ENCODE measurements at regions not wholly inside any gene's neighbourhood (a gene's known extent, or its start where the extent isn't known, plus 50 kb on each side); places are given as distances from the start of the nearest gene placed in this dataset.

- no peak for DNase-seq
Measured at GRCh38 chr18:56545464-56545863, 92.9 kb downstream of the TXNL1 start.

GRCh38 chr18:56542476-56542875 is 95.9 kb downstream of the TXNL1 start:
- no peak for DNase-seq

DNA sequence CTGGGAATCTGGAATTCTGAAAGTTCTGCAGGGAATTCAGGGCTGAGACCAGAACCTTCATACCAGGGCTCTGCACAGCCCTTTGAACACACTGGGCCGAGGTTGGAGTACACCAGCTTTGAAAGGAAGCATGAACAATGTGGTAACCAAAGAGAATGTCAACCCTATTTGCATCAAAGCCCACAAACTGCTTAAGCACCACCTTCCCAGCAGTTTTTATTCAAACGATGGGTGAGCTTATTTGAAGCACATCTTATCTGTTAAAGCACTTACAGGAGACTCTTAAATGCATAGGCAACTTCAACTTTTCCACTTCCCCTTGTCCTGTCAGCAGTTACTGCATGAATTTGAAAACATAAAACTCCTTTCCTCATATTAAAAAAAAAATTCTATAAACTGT is 96.6 kb downstream of the TXNL1 start:
- no peak for DNase-seq

DNA sequence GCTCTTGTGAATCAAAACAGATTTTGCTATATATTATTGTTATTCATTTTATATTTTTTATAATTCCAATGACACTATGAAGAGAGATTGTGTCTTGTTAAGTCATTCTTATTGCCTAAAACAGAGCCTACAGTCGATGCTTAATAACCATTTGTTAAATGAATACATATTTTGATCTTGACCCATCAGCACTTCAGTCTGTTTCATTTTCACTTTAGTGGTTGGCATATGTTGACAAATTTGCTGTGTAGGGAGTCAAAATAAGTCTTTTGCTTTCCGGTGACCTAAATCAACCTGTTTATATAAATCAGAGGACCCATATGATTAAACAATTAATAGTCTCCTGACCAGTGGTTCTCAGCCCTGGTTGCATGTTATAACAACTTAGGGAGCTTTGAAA is 97.1 kb downstream of the TXNL1 start:
- no peak for DNase-seq

GRCh38 chr18:56538746-56539145 is 99.6 kb downstream of the TXNL1 start:
- no peak for DNase-seq

DNA sequence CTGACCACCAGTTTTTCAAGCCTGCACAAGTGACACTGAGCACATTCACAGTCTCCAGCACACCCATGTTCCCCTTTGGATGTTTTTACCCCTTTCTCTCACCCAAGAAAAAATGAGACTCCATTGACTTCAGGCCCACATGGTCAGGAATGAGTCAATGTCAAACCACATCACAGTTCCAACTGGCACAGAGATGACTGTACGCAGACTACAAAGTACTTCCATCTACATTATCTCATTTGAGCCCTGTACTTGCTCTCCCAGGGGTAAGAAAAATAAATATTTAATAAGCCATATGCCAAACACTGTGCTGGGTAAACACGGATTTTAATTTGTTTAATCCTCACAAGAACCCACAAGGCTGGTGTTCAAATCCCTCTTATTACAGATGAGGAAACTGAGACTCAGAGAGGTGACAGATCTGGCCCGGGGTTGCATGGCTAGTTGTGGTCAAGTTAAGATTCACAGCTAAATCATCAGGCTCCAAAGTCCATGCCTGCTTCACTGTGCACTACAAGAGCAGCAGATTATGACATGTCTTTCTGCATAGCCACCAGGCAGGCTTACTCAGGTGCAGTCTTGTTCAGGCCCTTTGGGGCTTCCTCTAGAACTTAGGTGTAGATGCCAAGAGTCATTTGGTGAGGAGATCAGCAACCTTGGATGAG is 106.1 kb downstream of the TXNL1 start:
- DNase-seq = peak in 1 of 5 donors; percentile 49

DNA sequence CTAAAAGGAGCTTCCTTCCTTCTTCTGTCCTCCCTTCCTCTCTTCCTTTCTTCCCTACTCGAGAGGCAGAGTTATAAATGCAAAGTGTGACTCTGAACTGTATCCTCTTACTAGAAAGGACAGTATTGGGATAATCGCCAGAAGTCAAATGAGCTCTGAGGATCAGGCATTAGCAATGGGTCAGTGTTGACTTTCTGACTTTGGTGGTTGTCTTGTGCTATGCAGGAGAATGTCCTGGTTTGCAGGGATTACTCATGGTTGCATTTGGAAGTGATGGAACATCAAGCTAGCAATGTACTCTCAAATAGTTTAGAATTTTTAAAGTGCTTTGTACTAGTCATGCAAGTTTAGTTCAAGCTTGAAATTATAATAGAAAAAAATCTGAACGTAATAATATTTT is 115.6 kb downstream of the TXNL1 start:
- DNase-seq = no peak

- DNase-seq = no peak
Measured at GRCh38 chr18:56521263-56521662, 117.1 kb downstream of the TXNL1 start.

- no peak for DNase-seq
Measured at GRCh38 chr18:56517761-56518160, 120.6 kb downstream of the TXNL1 start.

- no peak for DNase-seq
Measured at GRCh38 chr18:56517196-56517595, 121.2 kb downstream of the TXNL1 start.

GRCh38 chr18:56516789-56517188 is 121.6 kb downstream of the TXNL1 start:
- no peak for DNase-seq

GRCh38 chr18:56515522-56515921 is 122.9 kb downstream of the TXNL1 start:
- DNase-seq = no peak

DNA sequence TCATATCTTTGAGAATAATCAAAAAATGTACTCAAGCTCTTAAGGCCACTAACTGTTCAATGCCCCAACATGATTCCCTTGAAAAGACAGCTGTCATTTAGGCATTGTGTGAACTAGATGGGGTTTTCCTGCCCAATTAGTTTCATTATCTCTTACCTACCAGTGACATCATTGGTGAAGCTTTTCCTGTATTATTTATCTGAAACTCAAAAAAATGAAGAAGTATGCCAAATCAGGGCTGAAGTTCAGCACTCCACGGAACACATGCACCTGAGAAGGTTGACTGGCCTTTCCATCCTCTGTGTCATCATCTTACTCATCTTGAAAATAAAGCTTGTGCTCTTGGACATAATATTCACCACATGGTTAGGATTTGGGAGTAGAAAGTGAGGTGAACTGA is 126.4 kb downstream of the TXNL1 start:
- DNase-seq = no peak

- no peak for DNase-seq
Measured at GRCh38 chr18:56510108-56510507, 128.3 kb downstream of the TXNL1 start.

DNA sequence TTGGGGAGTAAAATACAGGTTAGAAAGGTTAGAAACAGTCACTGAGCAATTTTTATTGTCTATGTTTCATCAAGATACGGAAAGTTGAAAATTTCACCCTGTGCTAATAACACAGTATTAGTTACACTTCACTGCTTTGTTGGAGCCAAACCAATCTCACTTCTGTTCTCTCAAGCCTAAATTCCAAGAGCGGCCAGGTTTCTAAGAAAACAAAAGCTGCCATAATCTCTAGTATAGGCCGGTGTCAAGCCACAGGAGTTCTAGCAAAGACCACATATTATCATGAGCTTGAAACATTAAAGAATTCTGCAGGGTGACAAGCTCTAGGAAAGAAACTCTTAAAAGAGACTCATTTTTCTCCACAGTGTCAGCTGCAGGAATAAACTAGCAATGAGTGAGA is 128.7 kb downstream of the TXNL1 start:
- DNase-seq = no peak

DNA sequence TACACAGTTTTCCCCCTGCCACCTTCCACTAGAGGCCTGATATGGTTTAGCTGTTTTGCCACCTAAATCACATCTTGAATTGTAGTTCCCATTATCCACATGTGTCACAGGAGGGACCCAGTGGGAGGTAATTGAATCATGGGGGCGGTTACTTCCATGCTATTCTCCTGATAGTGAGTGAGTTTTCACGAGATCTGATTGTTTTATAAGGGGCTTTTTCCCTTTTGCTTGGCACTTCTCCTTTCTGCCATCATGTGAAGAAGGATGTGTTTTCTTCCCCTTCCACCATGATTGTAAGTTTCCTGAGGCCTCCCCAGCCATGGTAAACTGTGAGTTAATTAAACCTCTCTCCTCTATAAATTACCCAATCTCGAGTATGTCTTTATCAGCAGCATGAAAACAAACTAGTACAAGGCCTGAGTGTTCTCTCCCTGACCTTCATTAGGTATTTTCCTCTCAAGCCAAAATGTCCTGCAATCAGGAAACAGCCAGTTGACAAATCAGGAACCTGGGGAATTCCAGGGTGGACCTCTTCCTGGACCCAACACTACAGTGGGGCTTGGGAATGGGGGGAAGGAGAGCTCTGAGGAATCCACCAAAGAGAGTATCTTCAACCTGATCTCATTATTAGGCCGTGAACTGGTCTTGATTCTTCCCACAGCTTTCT is 129.9 kb downstream of the TXNL1 start:
- DNase-seq = no peak

DNA sequence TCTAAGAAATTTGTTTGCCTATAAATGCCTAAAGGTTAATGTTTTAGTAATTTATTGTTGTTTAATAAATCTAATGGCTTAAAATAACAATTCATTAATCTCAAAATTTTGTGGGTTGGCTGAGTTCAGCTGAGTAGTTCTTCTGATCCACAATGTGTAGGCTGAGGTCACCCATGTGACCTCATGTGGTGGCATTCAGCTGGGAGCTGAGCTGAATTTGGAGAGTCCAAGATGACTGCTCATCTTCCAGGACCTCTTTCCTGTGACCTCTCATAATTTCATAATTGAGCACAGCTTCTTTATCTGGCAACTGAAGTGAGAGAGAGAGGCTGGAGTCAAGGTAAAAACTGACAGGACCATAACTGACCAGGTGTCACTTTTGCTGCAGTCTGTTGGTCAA is 132.4 kb downstream of the TXNL1 start:
- DNase-seq = no peak

DNA sequence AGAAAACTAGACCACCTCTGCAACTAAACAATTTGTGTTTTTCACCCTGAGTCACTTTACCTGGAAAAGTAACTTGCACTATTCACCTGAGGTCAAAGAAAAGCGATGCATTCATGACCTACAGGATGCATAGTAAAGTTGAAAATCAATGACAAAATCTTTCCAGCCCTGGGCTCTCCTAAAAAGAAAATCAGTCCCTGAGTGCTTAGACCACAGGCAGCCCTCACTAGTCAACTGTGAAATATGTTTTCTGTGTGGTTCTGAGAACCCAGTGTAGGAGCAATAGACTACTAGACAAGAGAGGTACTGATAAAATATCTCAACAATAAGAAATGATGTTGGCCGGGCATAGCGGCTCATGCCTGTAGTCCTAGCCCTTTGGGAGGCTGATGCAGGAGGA is 133.1 kb downstream of the TXNL1 start:
- DNase-seq = no peak

DNA sequence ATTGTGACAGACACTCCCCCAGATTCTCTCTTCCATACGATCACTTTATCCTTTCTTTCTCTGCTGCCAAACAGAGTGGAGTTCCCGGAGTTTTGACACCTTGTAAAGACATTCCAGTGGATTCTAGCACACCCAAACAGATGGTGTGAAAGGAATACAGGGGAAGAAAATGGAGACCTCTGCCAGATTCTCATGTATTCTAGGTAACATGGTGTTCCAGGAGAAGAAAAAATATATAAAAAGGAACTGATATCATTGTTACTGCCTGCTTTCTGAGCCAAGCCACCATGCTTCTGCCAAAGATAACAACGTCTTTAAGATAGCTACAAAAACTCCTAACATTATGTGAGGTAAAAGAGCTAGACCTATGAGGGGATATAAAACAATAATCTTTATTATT is 136.5 kb downstream of the TXNL1 start:
- no peak for DNase-seq

DNA sequence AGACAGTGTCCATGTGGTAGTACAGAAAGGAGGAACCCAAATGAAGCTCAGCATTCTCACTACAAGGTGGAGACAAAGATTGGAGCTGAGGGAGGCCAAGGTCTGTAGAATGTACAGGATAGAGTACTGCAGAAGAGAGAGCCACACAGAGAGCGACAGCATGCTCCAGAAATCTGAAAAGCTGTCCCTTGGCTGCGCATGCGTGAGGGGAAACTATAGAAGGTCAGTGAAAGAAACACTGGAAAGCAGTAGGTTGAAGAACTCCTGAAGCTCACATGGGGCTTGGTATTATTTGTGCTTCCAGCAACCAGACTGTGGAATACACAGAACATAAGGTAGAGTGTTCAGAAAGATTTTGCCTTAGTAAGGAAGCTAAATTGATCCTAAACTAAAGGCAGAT is 142.5 kb downstream of the TXNL1 start:
- no peak for DNase-seq

GRCh38 chr18:56493531-56493930 is 144.9 kb downstream of the TXNL1 start:
- no peak for DNase-seq

- DNase-seq = no peak
Measured at GRCh38 chr18:56492136-56492535, 146.3 kb downstream of the TXNL1 start.

DNA sequence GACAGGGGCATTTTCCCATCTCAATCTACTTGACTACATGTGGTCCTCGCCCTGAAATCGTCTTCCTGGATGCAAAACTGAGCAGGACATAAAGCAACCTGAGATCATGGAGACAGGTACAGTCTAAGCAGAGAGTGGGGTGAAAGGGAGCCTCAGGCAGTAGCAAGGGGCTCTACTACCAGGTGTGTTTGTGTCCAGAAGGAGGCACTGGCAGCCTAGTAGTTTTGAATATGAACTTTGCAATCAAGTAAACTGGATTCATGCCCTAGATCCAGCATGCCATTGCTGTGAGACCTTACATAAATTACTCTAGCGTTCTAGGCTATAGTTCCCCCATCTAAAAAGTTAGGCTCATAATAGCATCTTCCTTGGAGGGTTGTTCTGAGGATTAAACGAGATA is 147.4 kb downstream of the TXNL1 start:
- no peak for DNase-seq

DNA sequence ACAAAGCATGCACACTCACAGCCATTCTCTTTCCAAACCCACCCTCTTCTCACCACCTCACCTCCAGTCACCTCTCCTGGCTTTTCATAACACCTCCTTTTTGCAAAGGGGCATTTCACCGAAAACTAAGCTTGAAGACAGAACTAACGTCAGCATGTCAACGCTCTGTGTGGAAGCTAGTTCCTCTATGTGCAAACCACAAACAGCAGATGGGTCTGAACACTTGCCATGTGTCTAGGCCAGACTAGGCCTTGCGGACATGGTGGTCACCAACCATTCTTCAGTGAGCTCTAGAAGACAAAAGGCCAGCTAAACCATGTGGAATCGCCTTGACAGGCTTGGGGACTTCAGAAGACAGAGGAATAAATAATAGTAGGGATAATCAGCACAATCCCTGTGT is 148.5 kb downstream of the TXNL1 start:
- DNase-seq = no peak

DNA sequence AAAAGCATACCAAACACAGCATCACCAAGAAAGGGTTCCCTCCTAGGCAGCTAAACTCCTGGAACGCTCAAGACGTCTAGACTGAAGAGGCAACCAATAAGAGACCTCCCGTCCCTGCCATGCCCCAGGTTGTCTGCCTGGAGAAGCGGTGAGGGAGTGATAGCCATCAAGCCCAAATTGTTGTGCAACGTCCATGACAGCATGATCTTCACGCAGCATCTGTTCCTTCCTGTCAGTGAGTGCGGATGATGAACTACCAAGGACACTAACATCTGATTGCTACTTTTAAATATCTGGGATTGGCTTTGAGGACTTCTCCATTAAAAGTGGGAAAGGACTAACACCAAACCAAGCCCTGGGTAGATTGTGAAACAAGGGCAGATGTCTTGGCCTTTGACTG is 149.7 kb downstream of the TXNL1 start:
- no peak for DNase-seq
